ENCODE measurements at regions not wholly inside any gene's neighbourhood (a gene's known extent, or its start where the extent isn't known, plus 50 kb on each side); places are given as distances from the start of the nearest gene placed in this dataset.

DNA sequence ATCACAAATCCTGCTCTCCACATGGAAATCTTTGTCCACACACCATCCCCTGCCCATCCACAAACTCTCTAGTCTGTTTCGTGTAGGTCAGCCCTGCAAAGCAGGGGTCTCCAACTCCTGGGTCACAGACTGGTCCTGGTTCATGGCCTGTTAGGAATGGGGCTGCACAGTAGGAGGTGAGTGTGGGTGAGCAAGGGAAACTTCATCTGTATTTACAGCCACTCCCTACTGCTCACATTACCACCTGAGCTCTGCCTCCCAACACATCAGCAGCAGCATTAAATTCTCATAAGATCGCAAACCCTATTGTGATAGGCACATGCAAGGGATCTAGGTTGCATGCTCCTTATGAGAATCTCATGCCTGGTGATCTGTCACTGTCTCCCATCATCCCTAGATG is 242.1 kb downstream of the FGFR2 start:
- H3K9me1 ChIP-seq (ENCODE audit: control insufficient read depth, extremely low read depth, insufficient read depth, low read length) = no peaks in the 10 kb centered on the region
- H3K4me3 ChIP-seq (ENCODE audit: control insufficient read depth in 2 of 3, extremely low read depth in 1 of 3, insufficient read depth in 2 of 3, low read depth in 1 of 3, low read length in 3 of 3) = no peak overlapping the region
- TF ChIP-seq, protein P1, sequence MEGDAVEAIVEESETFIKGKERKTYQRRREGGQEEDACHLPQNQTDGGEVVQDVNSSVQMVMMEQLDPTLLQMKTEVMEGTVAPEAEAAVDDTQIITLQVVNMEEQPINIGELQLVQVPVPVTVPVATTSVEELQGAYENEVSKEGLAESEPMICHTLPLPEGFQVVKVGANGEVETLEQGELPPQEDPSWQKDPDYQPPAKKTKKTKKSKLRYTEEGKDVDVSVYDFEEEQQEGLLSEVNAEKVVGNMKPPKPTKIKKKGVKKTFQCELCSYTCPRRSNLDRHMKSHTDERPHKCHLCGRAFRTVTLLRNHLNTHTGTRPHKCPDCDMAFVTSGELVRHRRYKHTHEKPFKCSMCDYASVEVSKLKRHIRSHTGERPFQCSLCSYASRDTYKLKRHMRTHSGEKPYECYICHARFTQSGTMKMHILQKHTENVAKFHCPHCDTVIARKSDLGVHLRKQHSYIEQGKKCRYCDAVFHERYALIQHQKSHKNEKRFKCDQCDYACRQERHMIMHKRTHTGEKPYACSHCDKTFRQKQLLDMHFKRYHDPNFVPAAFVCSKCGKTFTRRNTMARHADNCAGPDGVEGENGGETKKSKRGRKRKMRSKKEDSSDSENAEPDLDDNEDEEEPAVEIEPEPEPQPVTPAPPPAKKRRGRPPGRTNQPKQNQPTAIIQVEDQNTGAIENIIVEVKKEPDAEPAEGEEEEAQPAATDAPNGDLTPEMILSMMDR (optimal IDR thresholded peaks at IDR 0.05 in 1 of 3, IDR thresholded peaks at IDR 0.05 in 1 of 3, conservative IDR thresholded peaks at IDR 0.05 in 1 of 3; ENCODE audit: extremely low read depth in 1 of 3, insufficient read depth in 2 of 3, low read length in 3 of 3) = no peak
- no peak for TF ChIP-seq EZH2 (IDR thresholded peaks at IDR 0.05; ENCODE audit: low read length)
- H3K36me3 ChIP-seq (ENCODE audit: control insufficient read depth in 2 of 2, extremely low read depth in 1 of 2, insufficient read depth in 2 of 2, low read length in 2 of 2) = no peaks in the 10 kb centered on the region
- no peaks in the 10 kb centered on the region for H3K4me1 ChIP-seq (ENCODE audit: control insufficient read depth, extremely low read depth, insufficient read depth, low read length)
- DNase-seq (ENCODE audit: low read depth, low spot score) (no peak), FAIRE-seq (no peak)
- H3K79me2 ChIP-seq (ENCODE audit: control insufficient read depth, insufficient read depth, low read length) = no peaks in the 10 kb centered on the region
- no peaks in the 10 kb centered on the region for H3K9me3 ChIP-seq (ENCODE audit: control insufficient read depth, low read depth, low read length)
- no peak overlapping the region for H3K9ac ChIP-seq (ENCODE audit: control insufficient read depth, extremely low read depth, insufficient read depth, low read length)
- H3K27me3 ChIP-seq (ENCODE audit: control insufficient read depth, extremely low read depth, insufficient read depth, low read length) = no peaks in the 10 kb centered on the region
- H2AFZ ChIP-seq (ENCODE audit: control insufficient read depth, low read length) = no peak overlapping the region
- H3K4me2 ChIP-seq (ENCODE audit: control insufficient read depth, extremely low read depth, insufficient read depth, low read depth, low read length) = no peak overlapping the region
- no peaks in the 10 kb centered on the region for H4K20me1 ChIP-seq (ENCODE audit: control insufficient read depth, extremely low read depth, insufficient read depth, low read length)
- dilution Hi-C loops (cut with MboI; ENCODE audit: extremely low pct_ligation_motif_present, low sequenced_read_pairs) = no loop called here
- H3K27ac ChIP-seq (ENCODE audit: control insufficient read depth, insufficient read depth, low read length) = no peak overlapping the region

DNA sequence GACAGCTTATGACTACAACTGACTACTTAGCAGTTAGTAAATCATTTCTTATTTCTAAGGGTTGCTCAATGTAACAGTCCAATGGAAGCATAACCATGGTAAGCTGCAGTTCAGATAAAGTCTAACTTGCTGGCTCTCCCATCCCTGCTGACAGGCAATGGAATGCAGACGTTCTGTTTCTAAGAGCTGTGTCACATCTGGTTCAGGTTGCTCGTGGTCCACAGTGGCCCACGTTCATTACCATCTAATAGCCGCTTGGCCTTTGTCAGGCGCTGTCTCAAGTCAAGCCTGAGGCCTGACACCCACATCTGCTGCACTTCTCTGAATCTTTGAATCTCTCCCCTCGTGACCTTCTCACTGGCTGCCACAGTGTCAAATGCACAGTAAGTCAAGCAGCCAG is 240.8 kb downstream of the FGFR2 start:
- H3K4me1 ChIP-seq (ENCODE audit: control insufficient read depth, extremely low read depth, insufficient read depth, low read length) = no peaks in the 10 kb centered on the region
- H3K27me3 ChIP-seq (ENCODE audit: control insufficient read depth, extremely low read depth, insufficient read depth, low read length) = no peaks in the 10 kb centered on the region
- TF ChIP-seq, protein P1 (optimal IDR thresholded peaks at IDR 0.05 in 1 of 3, IDR thresholded peaks at IDR 0.05 in 1 of 3, conservative IDR thresholded peaks at IDR 0.05 in 1 of 3; ENCODE audit: extremely low read depth in 1 of 3, insufficient read depth in 2 of 3, low read length in 3 of 3) = no peak
- no peak for TF ChIP-seq EZH2 (IDR thresholded peaks at IDR 0.05; ENCODE audit: low read length)
- no peak overlapping the region for H3K27ac ChIP-seq (ENCODE audit: control insufficient read depth, insufficient read depth, low read length)
- H2AFZ ChIP-seq (ENCODE audit: control insufficient read depth, low read length) = no peak overlapping the region
- H4K20me1 ChIP-seq (ENCODE audit: control insufficient read depth, extremely low read depth, insufficient read depth, low read length) = no peaks in the 10 kb centered on the region
- dilution Hi-C loops (cut with MboI; ENCODE audit: extremely low pct_ligation_motif_present, low sequenced_read_pairs) = no loop called here
- H3K4me2 ChIP-seq (ENCODE audit: control insufficient read depth, extremely low read depth, insufficient read depth, low read depth, low read length) = no peak overlapping the region
- no peak for FAIRE-seq
- no peaks in the 10 kb centered on the region for H3K9me3 ChIP-seq (ENCODE audit: control insufficient read depth, low read depth, low read length)
- no peaks in the 10 kb centered on the region for H3K9me1 ChIP-seq (ENCODE audit: control insufficient read depth, extremely low read depth, insufficient read depth, low read length)
- H3K79me2 ChIP-seq (ENCODE audit: control insufficient read depth, insufficient read depth, low read length) = no peaks in the 10 kb centered on the region
- no peaks in the 10 kb centered on the region for H3K36me3 ChIP-seq (ENCODE audit: control insufficient read depth in 2 of 2, extremely low read depth in 1 of 2, insufficient read depth in 2 of 2, low read length in 2 of 2)
- no peak overlapping the region for H3K9ac ChIP-seq (ENCODE audit: control insufficient read depth, extremely low read depth, insufficient read depth, low read length)
- no peak for DNase-seq (ENCODE audit: low read depth, low spot score)
- H3K4me3 ChIP-seq (ENCODE audit: control insufficient read depth in 2 of 3, extremely low read depth in 1 of 3, insufficient read depth in 2 of 3, low read depth in 1 of 3, low read length in 3 of 3) = no peak overlapping the region
